SK-N-SH (cell line): ENCODE measurements at regions not wholly inside any gene's neighbourhood (a gene's known extent, or its start where the extent isn't known, plus 50 kb on each side); places are given as distances from the start of the nearest gene placed in this dataset.

ENCODE experiments used
- CTCF ChIA-PET: fragments of 300-600, 350-600 bp; formaldehyde crosslinking; extraction: SDS; loops from one replicate; lab custom pipeline; 2021; lab: Yijun Ruan, JAX
- POLR2A ChIA-PET: fragments of 350-600 bp; sonication (Branson Sonifier 250); formaldehyde crosslinking; extraction: SDS; loops from one replicate; lab custom pipeline; 2020; ENCODE audit warnings: antibody characterized with exemption, inconsistent platforms; lab: Yijun Ruan, JAX
- DNase-seq: peaks from one replicate; pipeline ENCODE4 v3.0.0; 2012
- H2AFZ ChIP-seq: fragments of 200-600 bp; sonication (generic); 2 replicates; pipeline ENCODE4 v1.8.1; 2016; ENCODE audit warnings: antibody characterized with exemption, mild to moderate bottlenecking, low read depth
- H3F3A ChIP-seq: fragments of 200-600 bp; sonication (generic); replicated peaks from 2 replicates; pipeline ENCODE3; 2016; ENCODE audit warnings: antibody characterized with exemption, mild to moderate bottlenecking; ENCODE audit not compliant: insufficient read depth
- H3K27ac ChIP-seq, 2 experiments: fragments of 200-500 bp in 1 of 2; fragments of 200-600 bp in 1 of 2; sonication (Bioruptor generic) in 1 of 2; sonication (generic), shearing (Covaris generic) in 1 of 2; 2 replicates each; pipeline versions ENCODE4 v1.5.1 to v1.6.1; 2014 to 2016; ENCODE audit warnings: low read depth in 2 of 2, inconsistent platforms in 1 of 2, low read length in 1 of 2, mild to moderate bottlenecking in 1 of 2, mixed read lengths in 1 of 2
- H3K27me3 ChIP-seq: fragments of 200-600 bp; sonication (generic), shearing (Covaris generic); 2 replicates; pipeline ENCODE4 v1.6.1; 2016; ENCODE audit warnings: mixed run types; ENCODE audit not compliant: insufficient read depth
- H3K36me3 ChIP-seq, 2 experiments: fragments of 200-500 bp in 1 of 2; fragments of 200-600 bp in 1 of 2; sonication (Bioruptor generic) in 1 of 2; sonication (generic) in 1 of 2; replicated peaks in 1 of 2; 2 replicates each; pipeline versions ENCODE3 to v1.5.1; 2014 to 2016; ENCODE audit warnings: low read length in 1 of 2, mild to moderate bottlenecking in 1 of 2; ENCODE audit not compliant: insufficient read depth in 2 of 2, control insufficient read depth in 1 of 2
- H3K4me1 ChIP-seq, 2 experiments: fragments of 200-500 bp in 1 of 2; fragments of 200-600 bp in 1 of 2; sonication (Bioruptor generic) in 1 of 2; sonication (generic), shearing (Covaris generic) in 1 of 2; 2 replicates each; pipeline versions ENCODE4 v1.5.1 to v1.6.1; 2014 to 2016; ENCODE audit warnings: low read depth in 1 of 2, low read length in 1 of 2, mixed run types in 1 of 2; ENCODE audit not compliant: insufficient read depth in 2 of 2, control insufficient read depth in 1 of 2
- H3K4me2 ChIP-seq: fragments of 200-600 bp; sonication (generic), shearing (Covaris generic); 2 replicates; pipeline ENCODE4 v1.6.1; 2017; ENCODE audit warnings: mixed run types
- H3K4me3 ChIP-seq, 2 experiments: fragments of 200-500 bp in 1 of 2; fragments of 200-600 bp in 1 of 2; sonication (Bioruptor generic) in 1 of 2; sonication (generic), shearing (Covaris generic) in 1 of 2; 2 replicates each; pipeline versions ENCODE4 v1.5.1 to v1.8.1; 2014 to 2016; ENCODE audit warnings: low read depth in 2 of 2, inconsistent platforms in 1 of 2, low read length in 1 of 2, mild to moderate bottlenecking in 1 of 2, mixed read lengths in 1 of 2, moderate library complexity in 1 of 2
- H3K79me2 ChIP-seq: fragments of 200-600 bp; sonication (generic); 2 replicates; pipeline ENCODE4 v1.8.1; 2017; ENCODE audit warnings: mild to moderate bottlenecking; ENCODE audit not compliant: insufficient read depth
- H3K9ac ChIP-seq: fragments of 200-600 bp; sonication (generic); 2 replicates; pipeline ENCODE4 v1.6.1; 2017; ENCODE audit warnings: mixed run types
- H3K9me2 ChIP-seq: fragments of 200-600 bp; sonication (generic); 2 replicates; pipeline ENCODE4 v1.6.1; 2017; ENCODE audit warnings: mixed run types
- H3K9me3 ChIP-seq: fragments of 200-600 bp; sonication (generic); 2 replicates; pipeline ENCODE4 v1.6.1; 2017; ENCODE audit warnings: mixed run types, mild to moderate bottlenecking, moderate library complexity
- H4K20me1 ChIP-seq: fragments of 200-600 bp; sonication (generic); 2 replicates; pipeline ENCODE4 v1.6.1; 2017; ENCODE audit warnings: mild to moderate bottlenecking, mixed run types; ENCODE audit not compliant: insufficient read depth
- CTCF ChIP-seq: fragments of 200-600 bp; sonication (generic); IDR thresholded peaks from 2 replicates; pipeline ENCODE4 v1.6.1; 2017; ENCODE audit warnings: antibody characterized with exemption, mild to moderate bottlenecking, moderate library complexity
- EP300 ChIP-seq, 2 experiments: IDR thresholded peaks; 2 replicates each; pipeline versions ENCODE4 v1.4.0 to v1.6.1; 2012; ENCODE audit warnings: borderline replicate concordance in 1 of 2, low read depth in 1 of 2, low read length in 1 of 2
- FOSL2 ChIP-seq: IDR thresholded peaks from 2 replicates; pipeline ENCODE4 v1.4.0; 2012; ENCODE audit warnings: low read depth, mild to moderate bottlenecking, moderate library complexity, borderline replicate concordance
- FOXJ3 ChIP-seq: sonication (generic); formaldehyde crosslinking; IDR thresholded peaks from 2 replicates; pipeline ENCODE4 v1.5.1; 2020; ENCODE audit warnings: mild to moderate bottlenecking, missing genetic modification reagents
- FOXM1 ChIP-seq: IDR thresholded peaks from 2 replicates; pipeline ENCODE4 v1.4.0; 2012; ENCODE audit warnings: low read depth, mild to moderate bottlenecking
- GABPA ChIP-seq: IDR thresholded peaks from 2 replicates; pipeline ENCODE4 v1.4.0; 2012; ENCODE audit warnings: low read depth, mild to moderate bottlenecking
- GATA2 ChIP-seq: sonication (generic); formaldehyde crosslinking; IDR thresholded peaks from 2 replicates; pipeline ENCODE4 v1.5.0; 2020; ENCODE audit warnings: mild to moderate bottlenecking, missing genetic modification reagents
- IRF3 ChIP-seq: fragments of 150-350 bp; IDR thresholded peaks from 2 replicates; pipeline ENCODE4 v1.6.1; 2016; ENCODE audit warnings: mild to moderate bottlenecking, low read depth, low read length
- JUND ChIP-seq: IDR thresholded peaks from 2 replicates; pipeline ENCODE4 v1.4.0; 2012
- NFIC ChIP-seq: IDR thresholded peaks from 2 replicates; pipeline ENCODE4 v1.4.0; 2012; ENCODE audit warnings: borderline replicate concordance
- NRF1 ChIP-seq: IDR thresholded peaks from 2 replicates; pipeline ENCODE4 v1.6.1; 2012; ENCODE audit warnings: low read depth, mild to moderate bottlenecking, low read length
- POLR2AphosphoS5 ChIP-seq: IDR thresholded peaks from 2 replicates; pipeline ENCODE4 v1.6.1; 2012; ENCODE audit warnings: low read depth, low read length
- RAD21 ChIP-seq: IDR thresholded peaks from 2 replicates; pipeline ENCODE4 v1.6.1; 2012; ENCODE audit warnings: mild to moderate bottlenecking, low read length
- REST ChIP-seq: IDR thresholded peaks from 2 replicates; pipeline ENCODE4 v1.6.1; 2012; ENCODE audit warnings: mild to moderate bottlenecking, low read depth, low read length, moderate library complexity
- SIN3A ChIP-seq: IDR thresholded peaks from 2 replicates; pipeline ENCODE4 v1.6.1; 2012; ENCODE audit warnings: low read depth, mild to moderate bottlenecking, low read length, moderate library complexity, borderline replicate concordance
- TAF1 ChIP-seq: IDR thresholded peaks from 2 replicates; pipeline ENCODE4 v1.6.1; 2012; ENCODE audit warnings: low read depth, mild to moderate bottlenecking, low read length, moderate library complexity, borderline replicate concordance
- TCF12 ChIP-seq: IDR thresholded peaks from 2 replicates; pipeline ENCODE4 v1.4.0; 2012
- USF2 ChIP-seq: fragments of 150-350 bp; IDR thresholded peaks from 2 replicates; pipeline ENCODE4 v1.6.1; 2017; ENCODE audit warnings: antibody characterized with exemption, low read length, low read depth, borderline replicate concordance
- WGBS: methylation state at CpG from one replicate; pipeline ENCODE4 v1.1.6; 2017; ENCODE audit warnings: low lambda C conversion rate; 5-methylcytosine and 5-hydroxymethylcytosine counted together

DNA sequence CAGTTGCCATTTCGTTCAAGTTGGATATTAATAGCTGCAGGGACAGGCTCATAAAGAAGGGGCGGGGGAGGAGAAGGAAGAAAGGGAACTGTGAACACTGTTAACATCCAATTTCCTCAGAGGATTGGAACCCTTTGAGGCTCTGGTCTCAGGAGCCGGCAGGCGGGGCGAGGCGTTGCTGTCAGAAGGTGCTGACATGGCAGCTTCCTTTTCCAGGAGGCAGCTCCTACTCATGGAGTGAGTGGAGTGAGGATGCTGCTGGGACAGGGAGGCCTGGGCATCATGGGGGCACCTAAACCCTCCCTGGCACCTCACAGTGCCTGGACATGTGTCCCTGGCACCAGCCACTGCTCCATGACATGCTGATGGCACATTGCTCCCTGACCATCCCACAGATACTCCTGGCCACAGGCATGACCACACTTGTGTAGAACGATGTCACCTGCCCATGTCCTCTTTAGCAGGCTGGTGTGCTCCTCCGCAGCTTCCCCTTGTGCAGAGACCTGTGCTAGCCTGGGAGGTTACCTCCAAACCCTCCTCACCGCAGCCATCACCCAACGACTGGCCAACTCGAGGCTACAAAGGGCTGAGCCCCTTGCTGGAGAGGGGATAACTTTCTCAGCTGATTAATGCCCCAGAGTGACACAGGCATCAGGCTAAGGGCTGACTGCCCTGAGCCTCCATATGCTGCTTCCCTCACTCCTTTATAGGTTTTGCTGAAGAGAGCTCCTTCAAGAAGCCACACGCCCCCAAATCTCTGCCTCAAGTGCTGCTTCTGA, 79.6 kb upstream of the NECTIN1 start:
- H2AFZ ChIP-seq = no peak overlapping the region
- H3K27ac ChIP-seq = no peak overlapping the region
- TF ChIP-seq FOXM1 (no peak), GABPA (no peak), REST (no peak), NFIC (no peak), NRF1 (no peak), GATA2 (no peak), JUND (no peak), RAD21 (no peak), TAF1 (no peak), POLR2AphosphoS5 (no peak)
- no peaks in the 10 kb centered on the region for H3K79me2 ChIP-seq
- H3F3A ChIP-seq = no peaks in the 10 kb centered on the region
- ChIA-PET CTCF (no interaction called here), POLR2A (no interaction called here)
- H3K4me3 ChIP-seq = no peak overlapping the region
- no peak overlapping the region for H3K4me2 ChIP-seq
- no peak for DNase-seq
- H3K9me2 ChIP-seq = no peaks in the 10 kb centered on the region
- no peaks in the 10 kb centered on the region for H4K20me1 ChIP-seq
- peaks cover 0 to 26% of the 10 kb centered on the region in 2 experiments; a peak in 1 of 4 replicates for H3K4me1 ChIP-seq
- H3K27me3 ChIP-seq = no peaks in the 10 kb centered on the region
- H3K36me3 ChIP-seq = no peaks in the 10 kb centered on the region
- H3K9ac ChIP-seq = no peak overlapping the region
- H3K9me3 ChIP-seq = no peaks in the 10 kb centered on the region
- 46% methylated on average over 12 of the region's 12 CpGs for WGBS

DNA sequence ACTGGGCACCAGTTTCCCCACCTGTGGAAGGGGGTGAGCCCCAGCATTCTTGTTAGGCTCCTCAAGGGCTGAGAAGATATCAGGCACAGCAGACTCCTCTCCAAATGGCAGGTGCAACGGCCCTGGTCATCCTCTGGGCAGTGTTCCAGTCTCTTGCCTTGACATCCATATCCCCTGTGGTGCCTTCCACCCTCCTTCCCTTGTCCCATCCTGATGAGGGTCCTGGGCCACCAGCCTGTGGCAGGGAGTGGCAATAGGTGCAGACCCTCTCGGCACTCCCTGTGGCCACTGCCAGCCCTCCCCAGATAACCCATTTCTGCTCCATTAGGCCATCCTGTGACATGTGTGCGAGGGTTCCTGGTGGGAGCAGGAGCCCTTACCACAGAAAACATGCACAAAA, 78.8 kb upstream of the NECTIN1 start:
- no peaks in the 10 kb centered on the region for H4K20me1 ChIP-seq
- H3K9ac ChIP-seq = no peak overlapping the region
- 33% methylated on average over 3 of the region's 3 CpGs for WGBS
- no peaks in the 10 kb centered on the region for H3K9me3 ChIP-seq
- no peak for DNase-seq
- no peak for TF ChIP-seq SIN3A
- no peak for TF ChIP-seq CTCF
- TF ChIP-seq IRF3 = no peak
- no peak for TF ChIP-seq POLR2AphosphoS5
- TF ChIP-seq USF2 = no peak
- TF ChIP-seq TCF12 = no peak
- TF ChIP-seq FOSL2 = no peak
- no peak for TF ChIP-seq FOXJ3 (CRISPR knock-in tag)
- TF ChIP-seq EP300 (IDR thresholded peaks at IDR 0.05; ENCODE audit: borderline replicate concordance in 1 of 2, low read depth in 1 of 2, low read length in 1 of 2) = no peak
- H3K79me2 ChIP-seq = no peaks in the 10 kb centered on the region
- ChIA-PET POLR2A (no interaction called here), CTCF (no interaction called here)
- no peak overlapping the region for H3K4me2 ChIP-seq
- H3K4me3 ChIP-seq = no peak overlapping the region
- H3K27ac ChIP-seq = no peak overlapping the region
- H3K27me3 ChIP-seq = no peaks in the 10 kb centered on the region
- no peaks in the 10 kb centered on the region for H3F3A ChIP-seq
- no peak overlapping the region for H2AFZ ChIP-seq
- no peaks in the 10 kb centered on the region for H3K36me3 ChIP-seq
- H3K9me2 ChIP-seq = no peaks in the 10 kb centered on the region
- peaks cover 0 to 33% of the 10 kb centered on the region in 2 experiments; a peak in 1 of 4 replicates for H3K4me1 ChIP-seq
